ENCODE measurements at regions not wholly inside any gene's neighbourhood (a gene's known extent, or its start where the extent isn't known, plus 50 kb on each side); places are given as distances from the start of the nearest gene placed in this dataset.

GRCh38 chr10:50936335-50936734 lies 50.9 kb upstream of the A1CF start:
- Histone ChIP-seq H3K27ac (ENCODE audit: low read depth, low read length, severe bottlenecking) (no peak overlapping the region), H3K4me1 (ENCODE audit: control insufficient read depth, insufficient read depth, low read length, poor library complexity, severe bottlenecking) (no peaks in the 10 kb centered on the region), H3K4me3 (ENCODE audit: extremely low read depth, insufficient read depth, low read length, poor library complexity, severe bottlenecking) (no peak overlapping the region), H3K36me3 (ENCODE audit: control insufficient read depth, insufficient read depth, low read length) (no peaks in the 10 kb centered on the region), H3K9me3 (ENCODE audit: control insufficient read depth, low read length) (no peaks in the 10 kb centered on the region)

GRCh38 chr10:50937230-50937907 lies 51.9 kb upstream of the A1CF start:
- 70% methylated on average over 2 of the region's 4 CpGs; no CpG with 5 or more reads in 1 of the 2 experiments for WGBS, 2 experiments (ENCODE audit: insufficient coverage in 2 of 2)
- no peaks in the 10 kb centered on the region for H3K4me1 ChIP-seq (ENCODE audit: control insufficient read depth, insufficient read depth, low read length, poor library complexity, severe bottlenecking)
- H3K4me3 ChIP-seq (ENCODE audit: extremely low read depth, insufficient read depth, low read length, poor library complexity, severe bottlenecking), result no peak overlapping the region
- no peak overlapping the region for H3K27ac ChIP-seq (ENCODE audit: low read depth, low read length, severe bottlenecking)
- H3K36me3 ChIP-seq (ENCODE audit: control insufficient read depth, insufficient read depth, low read length), result no peaks in the 10 kb centered on the region
- no peaks in the 10 kb centered on the region for H3K9me3 ChIP-seq (ENCODE audit: control insufficient read depth, low read length)

GRCh38 chr10:50941629-50942028 lies 56.2 kb upstream of the A1CF start:
- H3K27ac ChIP-seq (ENCODE audit: low read depth, low read length, severe bottlenecking), result no peak overlapping the region
- H3K4me3 ChIP-seq (ENCODE audit: extremely low read depth, insufficient read depth, low read length, poor library complexity, severe bottlenecking), result no peak overlapping the region
- no peaks in the 10 kb centered on the region for H3K4me1 ChIP-seq (ENCODE audit: control insufficient read depth, insufficient read depth, low read length, poor library complexity, severe bottlenecking)
- no peaks in the 10 kb centered on the region for H3K9me3 ChIP-seq (ENCODE audit: control insufficient read depth, low read length)
- 91 to 100% methylated on average over 1 to 3 of the region's 3 CpGs for WGBS, 2 experiments (ENCODE audit: insufficient coverage in 2 of 2)
- no peaks in the 10 kb centered on the region for H3K36me3 ChIP-seq (ENCODE audit: control insufficient read depth, insufficient read depth, low read length)

GRCh38 chr10:50946991-50947781 lies 61.8 kb upstream of the A1CF start:
- H3K36me3 ChIP-seq (ENCODE audit: control insufficient read depth, insufficient read depth, low read length), result no peaks in the 10 kb centered on the region
- 100% methylated on average over 1 of the region's 6 CpGs; no CpG with 5 or more reads in 1 of the 2 experiments for WGBS, 2 experiments (ENCODE audit: insufficient coverage in 2 of 2)
- H3K9me3 ChIP-seq (ENCODE audit: control insufficient read depth, low read length), result no peaks in the 10 kb centered on the region
- no peaks in the 10 kb centered on the region for H3K4me1 ChIP-seq (ENCODE audit: control insufficient read depth, insufficient read depth, low read length, poor library complexity, severe bottlenecking)
- H3K27ac ChIP-seq (ENCODE audit: low read depth, low read length, severe bottlenecking), result no peak overlapping the region
- no peak overlapping the region for H3K4me3 ChIP-seq (ENCODE audit: extremely low read depth, insufficient read depth, low read length, poor library complexity, severe bottlenecking)

GRCh38 chr10:50951365-50951764 lies 65.9 kb upstream of the A1CF start:
- Histone ChIP-seq H3K4me3 (ENCODE audit: extremely low read depth, insufficient read depth, low read length, poor library complexity, severe bottlenecking) (no peak overlapping the region), H3K27ac (ENCODE audit: low read depth, low read length, severe bottlenecking) (no peak overlapping the region), H3K9me3 (ENCODE audit: control insufficient read depth, low read length) (no peaks in the 10 kb centered on the region), H3K4me1 (ENCODE audit: control insufficient read depth, insufficient read depth, low read length, poor library complexity, severe bottlenecking) (no peaks in the 10 kb centered on the region), H3K36me3 (ENCODE audit: control insufficient read depth, insufficient read depth, low read length) (no peaks in the 10 kb centered on the region)
- WGBS, 2 experiments (ENCODE audit: insufficient coverage in 2 of 2), result 67 to 100% methylated on average over 1 to 2 of the region's 4 CpGs

- Histone ChIP-seq H3K4me1 (ENCODE audit: control insufficient read depth, insufficient read depth, low read length, poor library complexity, severe bottlenecking) (no peaks in the 10 kb centered on the region), H3K4me3 (ENCODE audit: extremely low read depth, insufficient read depth, low read length, poor library complexity, severe bottlenecking) (no peak overlapping the region), H3K27ac (ENCODE audit: low read depth, low read length, severe bottlenecking) (no peak overlapping the region), H3K36me3 (ENCODE audit: control insufficient read depth, insufficient read depth, low read length) (no peaks in the 10 kb centered on the region), H3K9me3 (ENCODE audit: control insufficient read depth, low read length) (no peaks in the 10 kb centered on the region)
Observed at GRCh38 chr10:50961297-50961696, 75.9 kb upstream of the A1CF start.

GRCh38 chr10:50963063-50963462 lies 77.6 kb upstream of the A1CF start:
- 100% methylated on average over 1 of the region's 1 CpG; no CpG with 5 or more reads in 1 of the 2 experiments for WGBS, 2 experiments (ENCODE audit: insufficient coverage in 2 of 2)
- no peak overlapping the region for H3K4me3 ChIP-seq (ENCODE audit: extremely low read depth, insufficient read depth, low read length, poor library complexity, severe bottlenecking)
- no peak overlapping the region for H3K27ac ChIP-seq (ENCODE audit: low read depth, low read length, severe bottlenecking)
- no peaks in the 10 kb centered on the region for H3K9me3 ChIP-seq (ENCODE audit: control insufficient read depth, low read length)
- H3K36me3 ChIP-seq (ENCODE audit: control insufficient read depth, insufficient read depth, low read length), result no peaks in the 10 kb centered on the region
- no peaks in the 10 kb centered on the region for H3K4me1 ChIP-seq (ENCODE audit: control insufficient read depth, insufficient read depth, low read length, poor library complexity, severe bottlenecking)

GRCh38 chr10:50968386-50969091 lies 83.1 kb upstream of the A1CF start:
- H3K4me1 ChIP-seq (ENCODE audit: control insufficient read depth, insufficient read depth, low read length, poor library complexity, severe bottlenecking), result no peaks in the 10 kb centered on the region
- H3K27ac ChIP-seq (ENCODE audit: low read depth, low read length, severe bottlenecking), result no peak overlapping the region
- no peaks in the 10 kb centered on the region for H3K9me3 ChIP-seq (ENCODE audit: control insufficient read depth, low read length)
- H3K4me3 ChIP-seq (ENCODE audit: extremely low read depth, insufficient read depth, low read length, poor library complexity, severe bottlenecking), result no peak overlapping the region
- 68% methylated on average over 3 of the region's 4 CpGs; no CpG with 5 or more reads in 1 of the 2 experiments for WGBS, 2 experiments (ENCODE audit: insufficient coverage in 2 of 2)
- H3K36me3 ChIP-seq (ENCODE audit: control insufficient read depth, insufficient read depth, low read length), result no peaks in the 10 kb centered on the region

GRCh38 chr10:50972591-50972990 lies 87.2 kb upstream of the A1CF start:
- H3K36me3 ChIP-seq (ENCODE audit: control insufficient read depth, insufficient read depth, low read length), result no peaks in the 10 kb centered on the region
- WGBS, 2 experiments (ENCODE audit: insufficient coverage in 2 of 2), result 88 to 100% methylated on average over 1 to 4 of the region's 4 CpGs
- H3K4me3 ChIP-seq (ENCODE audit: extremely low read depth, insufficient read depth, low read length, poor library complexity, severe bottlenecking), result no peak overlapping the region
- H3K27ac ChIP-seq (ENCODE audit: low read depth, low read length, severe bottlenecking), result no peak overlapping the region
- no peaks in the 10 kb centered on the region for H3K4me1 ChIP-seq (ENCODE audit: control insufficient read depth, insufficient read depth, low read length, poor library complexity, severe bottlenecking)
- H3K9me3 ChIP-seq (ENCODE audit: control insufficient read depth, low read length), result no peaks in the 10 kb centered on the region

- H3K36me3 ChIP-seq (ENCODE audit: control insufficient read depth, insufficient read depth, low read length), result no peaks in the 10 kb centered on the region
- no peaks in the 10 kb centered on the region for H3K4me1 ChIP-seq (ENCODE audit: control insufficient read depth, insufficient read depth, low read length, poor library complexity, severe bottlenecking)
- H3K27ac ChIP-seq (ENCODE audit: low read depth, low read length, severe bottlenecking), result no peak overlapping the region
- no peak overlapping the region for H3K4me3 ChIP-seq (ENCODE audit: extremely low read depth, insufficient read depth, low read length, poor library complexity, severe bottlenecking)
- no peaks in the 10 kb centered on the region for H3K9me3 ChIP-seq (ENCODE audit: control insufficient read depth, low read length)
Observed at GRCh38 chr10:50981385-50981784, 92.9 kb upstream of the PRKG1 start.

- no peaks in the 10 kb centered on the region for H3K9me3 ChIP-seq (ENCODE audit: control insufficient read depth, low read length)
- H3K36me3 ChIP-seq (ENCODE audit: control insufficient read depth, insufficient read depth, low read length), result no peaks in the 10 kb centered on the region
- H3K27ac ChIP-seq (ENCODE audit: low read depth, low read length, severe bottlenecking), result no peak overlapping the region
- no peaks in the 10 kb centered on the region for H3K4me1 ChIP-seq (ENCODE audit: control insufficient read depth, insufficient read depth, low read length, poor library complexity, severe bottlenecking)
- WGBS, 2 experiments (ENCODE audit: insufficient coverage in 2 of 2), result 100% methylated on average over 1 of the region's 1 CpG; no CpG with 5 or more reads in 1 of the 2 experiments
- no peak overlapping the region for H3K4me3 ChIP-seq (ENCODE audit: extremely low read depth, insufficient read depth, low read length, poor library complexity, severe bottlenecking)
Observed at GRCh38 chr10:50981904-50982303, 92.4 kb upstream of the PRKG1 start.
